Activated CD4-positive, alpha-beta T cell treated with anti-CD3 and anti-CD28 coated beads, Interleukin-10, Interleukin-2, amounts not matched to agents 100 ng/mL and 50 ng/mL, durations not matched to agents 16 hours and 8 hours (primary cell): ENCODE measurements at regions not wholly inside any gene's neighbourhood (a gene's known extent, or its start where the extent isn't known, plus 50 kb on each side); places are given as distances from the start of the nearest gene placed in this dataset.

Source experiments
- DNase-seq: peaks from one replicate; pipeline ENCODE4 v3.0.0-alpha.2; 2020

DNA sequence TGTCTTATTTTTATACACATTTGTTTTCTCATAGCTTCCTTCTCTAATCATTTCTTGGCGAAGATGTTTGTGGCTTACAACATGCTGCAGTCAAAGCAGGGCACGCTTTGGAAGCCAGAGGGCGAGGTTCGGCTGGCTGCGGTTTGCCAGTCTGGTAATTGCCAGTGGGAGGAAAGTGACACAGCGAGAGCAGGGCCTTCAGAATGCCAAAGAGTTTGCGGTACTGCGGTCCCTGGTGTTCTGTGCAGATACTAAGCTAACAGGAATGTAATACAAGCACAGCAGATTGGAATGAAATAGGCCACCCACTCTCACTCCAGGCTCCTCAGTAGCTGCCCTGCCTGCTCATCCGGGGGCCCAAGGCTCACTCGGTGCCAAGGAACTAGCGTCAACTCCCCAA lies 58.7 kb upstream of the TGM3 start:
- DNase-seq, result no peak

DNA sequence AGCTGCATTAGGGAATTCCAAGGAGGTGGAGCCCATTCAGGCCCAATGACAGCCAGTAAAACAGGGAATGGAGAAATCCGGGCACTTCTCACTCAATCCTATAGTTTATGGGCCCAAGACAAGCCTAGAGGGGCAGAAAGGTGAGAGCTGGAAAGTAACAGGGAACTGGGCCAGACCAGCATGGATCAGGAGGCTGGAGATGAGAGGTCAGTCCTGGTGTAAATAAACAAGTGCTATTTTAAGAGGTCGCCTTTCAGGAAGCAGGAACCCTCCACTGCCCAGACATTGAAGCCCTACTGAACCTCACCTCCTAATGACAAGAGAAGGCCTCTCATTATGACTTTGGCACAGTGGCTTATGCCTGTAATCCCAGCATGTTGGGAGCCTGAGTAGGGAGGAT lies 57.2 kb upstream of the TGM3 start:
- no peak for DNase-seq

DNA sequence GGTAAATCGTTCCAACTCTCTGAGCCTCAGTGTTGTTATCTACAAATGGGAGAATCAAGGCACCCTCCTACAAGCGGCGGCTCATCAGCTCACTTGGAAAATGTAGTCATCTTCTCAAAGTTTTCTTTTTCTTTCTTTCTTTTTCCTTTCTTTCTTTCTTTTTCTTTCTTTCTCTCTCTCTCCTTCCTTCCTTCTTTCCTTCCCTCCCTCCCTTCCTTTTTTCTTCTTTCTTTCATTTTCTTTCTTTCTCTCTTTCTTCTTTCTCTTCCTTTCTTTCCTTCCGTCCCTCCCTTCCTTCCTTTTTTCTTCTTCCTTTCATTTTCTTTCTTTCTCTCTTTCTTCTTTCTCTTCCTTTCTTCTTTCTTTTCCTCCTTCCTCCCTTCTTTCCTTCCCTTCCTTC lies 55.0 kb upstream of the TGM3 start:
- DNase-seq, result no peak

DNA sequence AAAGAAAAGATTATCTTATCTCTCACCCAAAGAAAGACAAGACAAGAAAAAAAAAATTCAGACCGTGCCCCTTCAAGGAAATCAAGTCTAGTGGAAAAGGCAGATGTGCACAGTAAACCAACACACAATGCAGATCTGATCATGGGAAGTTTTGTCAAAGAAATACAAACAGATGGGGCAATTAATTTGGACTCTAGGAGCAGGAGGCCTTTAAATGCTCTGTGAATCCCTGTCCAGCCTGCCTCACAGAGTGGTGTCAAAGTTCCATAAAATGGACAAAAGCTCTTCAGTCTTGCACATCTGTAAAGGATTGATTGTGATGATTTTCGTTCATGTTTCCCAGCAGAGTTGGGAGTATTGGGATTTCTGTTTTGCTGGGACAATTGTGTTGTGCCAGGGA lies 53.1 kb upstream of the TGM3 start:
- DNase-seq, result no peak

DNA sequence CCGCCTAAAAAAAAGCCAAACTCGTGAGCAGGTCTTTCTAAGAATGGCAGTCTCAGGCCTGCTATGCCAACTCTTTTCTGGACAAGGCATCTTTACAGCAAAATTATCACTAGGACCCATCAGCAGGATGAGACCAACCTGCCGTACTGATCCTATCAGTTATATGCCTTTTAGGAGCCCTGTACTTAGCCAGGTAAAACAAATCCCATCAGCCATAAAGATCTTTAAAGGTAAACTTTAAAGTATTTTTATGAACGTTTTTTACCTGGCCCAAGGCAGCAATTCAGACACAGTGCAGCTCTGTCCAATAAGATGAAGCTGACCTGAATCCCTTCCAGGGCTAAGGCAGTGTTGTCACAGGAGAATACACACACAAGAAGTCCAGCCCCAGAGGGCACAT lies 51.3 kb upstream of the TGM3 start:
- no peak for DNase-seq

DNA sequence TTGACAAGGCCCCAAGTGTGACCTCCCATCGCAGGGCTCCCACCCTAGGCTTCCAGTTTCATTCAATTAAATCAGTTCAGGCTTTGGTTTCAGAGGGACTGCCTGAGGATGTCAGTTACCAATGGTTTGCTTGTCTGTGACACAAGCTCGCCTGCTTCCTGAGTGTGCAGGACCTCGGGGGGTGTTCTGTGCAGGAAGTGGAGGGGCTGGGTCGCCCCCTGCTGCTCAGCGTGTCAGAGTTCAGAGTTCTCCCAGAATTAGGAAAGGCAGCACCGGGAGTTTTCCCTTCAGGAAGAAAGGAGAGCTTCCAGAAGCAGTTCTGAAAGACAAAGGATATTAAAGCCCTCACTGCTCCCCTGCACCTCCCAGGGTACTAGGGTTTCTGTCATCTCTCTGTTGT lies 50.8 kb upstream of the TGM3 start:
- DNase-seq, result no peak

DNA sequence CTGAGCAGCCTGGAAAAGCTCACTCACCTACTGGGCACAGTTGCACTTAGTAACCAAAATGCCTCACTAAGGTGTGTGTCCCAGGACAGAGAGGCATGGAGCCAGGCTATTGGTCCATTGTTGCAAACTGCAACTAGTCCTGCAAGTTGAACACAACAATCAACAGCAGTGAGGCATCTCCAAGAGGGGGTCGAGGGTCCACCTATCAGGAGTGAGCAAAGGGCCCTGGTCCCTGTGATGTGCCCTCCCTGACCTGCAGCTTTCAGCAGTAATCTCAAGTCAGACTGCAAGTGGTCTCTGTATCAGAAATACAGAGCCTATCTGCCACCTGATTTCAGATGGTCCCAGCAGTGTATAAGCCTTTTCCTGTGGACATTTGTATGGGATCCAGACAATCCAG lies 50.2 kb upstream of the TGM3 start:
- no peak for DNase-seq
